ENCODE measurements at regions not wholly inside any gene's neighbourhood (a gene's known extent, or its start where the extent isn't known, plus 50 kb on each side); places are given as distances from the start of the nearest gene placed in this dataset.

DNA sequence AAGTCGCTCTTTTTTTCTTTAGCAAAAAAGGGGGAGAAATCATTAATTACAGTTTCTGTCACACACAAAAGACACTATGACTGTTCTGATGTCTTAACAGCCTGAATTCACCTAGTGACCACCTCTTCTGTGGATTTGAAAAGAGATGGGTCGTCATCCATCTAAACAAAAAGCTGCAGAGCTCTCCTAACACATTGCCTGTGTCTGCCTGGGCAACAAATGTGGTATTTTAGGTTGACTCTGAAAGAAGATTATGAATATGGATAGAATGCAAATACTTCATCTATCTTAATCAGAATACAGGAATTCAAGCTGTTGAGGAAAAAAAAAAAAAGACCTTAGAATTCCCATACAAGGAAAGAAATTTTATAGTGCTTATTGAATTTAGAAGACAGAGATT lies 304.4 kb upstream of the ADGRL2 start:
- Histone ChIP-seq H3K9me2 (replicated peaks; ENCODE audit: insufficient read depth, low read length) (no peaks in the 10 kb centered on the region), H3K4me2 (ENCODE audit: low read depth, low read length, poor library complexity, severe bottlenecking) (no peak overlapping the region), H3K9ac (ENCODE audit: low read length) (no peak overlapping the region), H3K79me2 (ENCODE audit: low read length) (no peaks in the 10 kb centered on the region), H3K36me3 (ENCODE audit: insufficient read depth, low read length) (no peaks in the 10 kb centered on the region), H3K9me3 (ENCODE audit: low read length) (peaks cover 21% of the 10 kb centered on the region), H4K20me1 (ENCODE audit: insufficient read depth, low read depth, low read length) (no peaks in the 10 kb centered on the region), H2AFZ (ENCODE audit: low read length) (no peak overlapping the region), H3K4me1 (ENCODE audit: low read length) (no peaks in the 10 kb centered on the region), H3K4me3 (ENCODE audit: low read length) (no peak overlapping the region), H3K27ac (ENCODE audit: low read length) (no peak overlapping the region), H3K27me3 (ENCODE audit: low read length) (no peaks in the 10 kb centered on the region)
- no peak for DNase-seq

GRCh38 chr1:81493102-81493869 lies 307.4 kb upstream of the ADGRL2 start:
- H3K36me3 ChIP-seq (ENCODE audit: insufficient read depth, low read length): no peaks in the 10 kb centered on the region
- H3K9me3 ChIP-seq (ENCODE audit: low read length): peaks cover 30% of the 10 kb centered on the region
- no peaks in the 10 kb centered on the region for H4K20me1 ChIP-seq (ENCODE audit: insufficient read depth, low read depth, low read length)
- no peak overlapping the region for H3K27ac ChIP-seq (ENCODE audit: low read length)
- H3K27me3 ChIP-seq (ENCODE audit: low read length): no peaks in the 10 kb centered on the region
- DNase-seq: no peak
- no peak overlapping the region for H3K4me3 ChIP-seq (ENCODE audit: low read length)
- no peaks in the 10 kb centered on the region for H3K9me2 ChIP-seq (replicated peaks; ENCODE audit: insufficient read depth, low read length)
- H3K79me2 ChIP-seq (ENCODE audit: low read length): no peaks in the 10 kb centered on the region
- no peak overlapping the region for H3K9ac ChIP-seq (ENCODE audit: low read length)
- no peak overlapping the region for H2AFZ ChIP-seq (ENCODE audit: low read length)
- H3K4me2 ChIP-seq (ENCODE audit: low read depth, low read length, poor library complexity, severe bottlenecking): no peak overlapping the region
- H3K4me1 ChIP-seq (ENCODE audit: low read length): no peaks in the 10 kb centered on the region

DNA sequence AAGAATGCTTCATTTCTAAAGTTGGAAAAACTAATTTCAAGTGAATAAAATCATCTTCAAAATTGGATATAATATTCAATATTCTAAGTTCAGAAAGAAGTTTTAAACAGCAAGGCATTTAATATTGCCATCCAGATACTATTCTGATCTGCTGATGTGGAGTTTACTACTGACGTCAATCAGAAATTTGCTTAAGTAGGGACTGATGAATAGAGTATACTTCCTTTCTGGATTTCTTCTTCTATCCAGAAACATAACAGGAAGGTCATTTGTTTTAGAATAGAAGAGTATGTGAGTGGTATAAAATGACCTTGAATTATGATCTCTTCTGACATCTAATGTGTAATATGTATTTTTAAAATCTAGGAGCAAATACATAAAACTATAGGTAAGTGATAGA lies 308.1 kb upstream of the ADGRL2 start:
- no peaks in the 10 kb centered on the region for H3K4me1 ChIP-seq (ENCODE audit: low read length)
- no peak overlapping the region for H3K27ac ChIP-seq (ENCODE audit: low read length)
- H3K36me3 ChIP-seq (ENCODE audit: insufficient read depth, low read length): no peaks in the 10 kb centered on the region
- no peak overlapping the region for H3K4me3 ChIP-seq (ENCODE audit: low read length)
- H2AFZ ChIP-seq (ENCODE audit: low read length): no peak overlapping the region
- no peak overlapping the region for H3K9ac ChIP-seq (ENCODE audit: low read length)
- no peaks in the 10 kb centered on the region for H3K9me2 ChIP-seq (replicated peaks; ENCODE audit: insufficient read depth, low read length)
- H3K4me2 ChIP-seq (ENCODE audit: low read depth, low read length, poor library complexity, severe bottlenecking): no peak overlapping the region
- no peak for DNase-seq
- peaks cover 32% of the 10 kb centered on the region for H3K9me3 ChIP-seq (ENCODE audit: low read length)
- H3K27me3 ChIP-seq (ENCODE audit: low read length): no peaks in the 10 kb centered on the region
- H3K79me2 ChIP-seq (ENCODE audit: low read length): no peaks in the 10 kb centered on the region
- no peaks in the 10 kb centered on the region for H4K20me1 ChIP-seq (ENCODE audit: insufficient read depth, low read depth, low read length)

GRCh38 chr1:81490614-81491013 lies 310.1 kb upstream of the ADGRL2 start:
- Histone ChIP-seq H3K4me2 (ENCODE audit: low read depth, low read length, poor library complexity, severe bottlenecking) (no peak overlapping the region), H3K4me3 (ENCODE audit: low read length) (no peak overlapping the region), H3K9me3 (ENCODE audit: low read length) (peaks cover 39% of the 10 kb centered on the region), H2AFZ (ENCODE audit: low read length) (no peak overlapping the region), H3K79me2 (ENCODE audit: low read length) (no peaks in the 10 kb centered on the region), H3K27me3 (ENCODE audit: low read length) (no peaks in the 10 kb centered on the region), H4K20me1 (ENCODE audit: insufficient read depth, low read depth, low read length) (no peaks in the 10 kb centered on the region), H3K27ac (ENCODE audit: low read length) (no peak overlapping the region), H3K9ac (ENCODE audit: low read length) (no peak overlapping the region), H3K4me1 (ENCODE audit: low read length) (no peaks in the 10 kb centered on the region), H3K9me2 (replicated peaks; ENCODE audit: insufficient read depth, low read length) (no peaks in the 10 kb centered on the region), H3K36me3 (ENCODE audit: insufficient read depth, low read length) (no peaks in the 10 kb centered on the region)
- no peak for DNase-seq

DNA sequence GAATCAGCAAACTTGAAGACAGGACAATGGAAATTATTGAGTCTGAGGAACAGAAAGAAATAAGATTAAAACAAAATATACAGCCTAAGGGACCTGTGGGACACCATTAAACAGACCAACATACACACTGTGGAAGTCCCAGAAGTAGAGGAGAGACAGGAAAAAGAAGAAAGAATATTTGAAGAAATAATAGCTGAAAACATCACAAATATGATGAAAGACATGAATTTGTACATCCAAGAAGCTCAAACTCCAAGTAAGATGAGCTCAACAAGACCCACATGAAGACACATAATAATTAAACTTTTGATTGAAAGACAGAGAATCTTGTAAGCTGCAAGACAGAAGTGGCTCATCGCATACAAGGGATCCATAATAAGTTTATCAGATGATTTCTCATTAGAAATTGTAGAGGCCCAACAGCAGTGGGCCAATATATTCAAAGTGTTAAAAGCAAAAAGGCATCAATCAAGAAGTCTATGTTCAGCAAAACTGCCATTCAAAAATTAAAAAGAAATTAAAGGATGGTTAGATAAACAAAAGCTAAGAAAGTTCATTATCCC lies 311.3 kb upstream of the ADGRL2 start:
- H3K27me3 ChIP-seq (ENCODE audit: low read length): no peaks in the 10 kb centered on the region
- H3K4me2 ChIP-seq (ENCODE audit: low read depth, low read length, poor library complexity, severe bottlenecking): no peak overlapping the region
- H4K20me1 ChIP-seq (ENCODE audit: insufficient read depth, low read depth, low read length): no peaks in the 10 kb centered on the region
- no peak overlapping the region for H3K27ac ChIP-seq (ENCODE audit: low read length)
- H2AFZ ChIP-seq (ENCODE audit: low read length): no peak overlapping the region
- no peak overlapping the region for H3K9ac ChIP-seq (ENCODE audit: low read length)
- DNase-seq: no peak
- H3K9me3 ChIP-seq (ENCODE audit: low read length): peaks cover 46% of the 10 kb centered on the region
- H3K4me1 ChIP-seq (ENCODE audit: low read length): no peaks in the 10 kb centered on the region
- no peak overlapping the region for H3K4me3 ChIP-seq (ENCODE audit: low read length)
- H3K36me3 ChIP-seq (ENCODE audit: insufficient read depth, low read length): no peaks in the 10 kb centered on the region
- H3K79me2 ChIP-seq (ENCODE audit: low read length): no peaks in the 10 kb centered on the region
- no peaks in the 10 kb centered on the region for H3K9me2 ChIP-seq (replicated peaks; ENCODE audit: insufficient read depth, low read length)

- Histone ChIP-seq H3K9me3 (ENCODE audit: low read length) (peaks cover 17% of the 10 kb centered on the region), H3K79me2 (ENCODE audit: low read length) (no peaks in the 10 kb centered on the region), H3K4me3 (ENCODE audit: low read length) (no peak overlapping the region), H3K9ac (ENCODE audit: low read length) (no peak overlapping the region), H3K27ac (ENCODE audit: low read length) (no peak overlapping the region), H3K36me3 (ENCODE audit: insufficient read depth, low read length) (no peaks in the 10 kb centered on the region), H2AFZ (ENCODE audit: low read length) (no peak overlapping the region), H3K27me3 (ENCODE audit: low read length) (no peaks in the 10 kb centered on the region), H3K4me2 (ENCODE audit: low read depth, low read length, poor library complexity, severe bottlenecking) (no peak overlapping the region), H4K20me1 (ENCODE audit: insufficient read depth, low read depth, low read length) (no peaks in the 10 kb centered on the region), H3K4me1 (ENCODE audit: low read length) (no peaks in the 10 kb centered on the region), H3K9me2 (replicated peaks; ENCODE audit: insufficient read depth, low read length) (no peaks in the 10 kb centered on the region)
- DNase-seq: no peak
These were observed 316.4 kb upstream of the ADGRL2 start for GRCh38 chr1:81484284-81484683.

- Histone ChIP-seq H3K79me2 (ENCODE audit: low read length) (no peaks in the 10 kb centered on the region), H4K20me1 (ENCODE audit: insufficient read depth, low read depth, low read length) (no peaks in the 10 kb centered on the region), H3K27me3 (ENCODE audit: low read length) (no peaks in the 10 kb centered on the region), H2AFZ (ENCODE audit: low read length) (no peak overlapping the region), H3K36me3 (ENCODE audit: insufficient read depth, low read length) (no peaks in the 10 kb centered on the region), H3K27ac (ENCODE audit: low read length) (no peak overlapping the region), H3K4me3 (ENCODE audit: low read length) (no peak overlapping the region), H3K9ac (ENCODE audit: low read length) (no peak overlapping the region), H3K4me1 (ENCODE audit: low read length) (no peaks in the 10 kb centered on the region), H3K9me2 (replicated peaks; ENCODE audit: insufficient read depth, low read length) (no peaks in the 10 kb centered on the region), H3K4me2 (ENCODE audit: low read depth, low read length, poor library complexity, severe bottlenecking) (no peak overlapping the region), H3K9me3 (ENCODE audit: low read length) (peaks cover 9% of the 10 kb centered on the region)
- DNase-seq: no peak
These were observed 322.5 kb upstream of the ADGRL2 start for GRCh38 chr1:81478219-81478618.

DNA sequence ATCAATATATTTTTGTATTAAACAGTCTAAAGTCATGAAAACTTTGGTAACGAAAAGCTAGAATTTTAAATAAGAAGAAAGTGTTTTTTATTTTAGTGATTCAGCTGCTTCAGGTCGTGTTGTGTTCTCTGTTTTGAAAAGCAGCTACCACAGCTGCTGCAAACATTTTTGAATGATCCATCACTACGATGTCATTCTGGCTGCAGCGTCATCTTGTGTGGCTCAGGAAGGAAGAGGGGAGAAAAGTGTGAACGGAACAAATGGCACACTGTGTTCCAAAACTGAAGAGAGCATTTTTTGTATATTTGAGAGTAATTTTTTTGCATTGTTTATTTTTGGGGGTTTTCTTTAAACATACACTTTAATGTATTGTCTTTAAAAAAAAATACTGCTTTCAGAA lies 323.0 kb upstream of the ADGRL2 start:
- no peaks in the 10 kb centered on the region for H3K36me3 ChIP-seq (ENCODE audit: insufficient read depth, low read length)
- H3K27ac ChIP-seq (ENCODE audit: low read length): no peak overlapping the region
- no peaks in the 10 kb centered on the region for H3K4me1 ChIP-seq (ENCODE audit: low read length)
- no peaks in the 10 kb centered on the region for H4K20me1 ChIP-seq (ENCODE audit: insufficient read depth, low read depth, low read length)
- no peak overlapping the region for H3K4me2 ChIP-seq (ENCODE audit: low read depth, low read length, poor library complexity, severe bottlenecking)
- DNase-seq: no peak
- no peak overlapping the region for H3K4me3 ChIP-seq (ENCODE audit: low read length)
- H3K79me2 ChIP-seq (ENCODE audit: low read length): no peaks in the 10 kb centered on the region
- peaks cover 9% of the 10 kb centered on the region for H3K9me3 ChIP-seq (ENCODE audit: low read length)
- no peaks in the 10 kb centered on the region for H3K9me2 ChIP-seq (replicated peaks; ENCODE audit: insufficient read depth, low read length)
- no peak overlapping the region for H3K9ac ChIP-seq (ENCODE audit: low read length)
- H3K27me3 ChIP-seq (ENCODE audit: low read length): no peaks in the 10 kb centered on the region
- no peak overlapping the region for H2AFZ ChIP-seq (ENCODE audit: low read length)
